Neural progenitor cell (in vitro differentiated cells): ENCODE measurements at regions not wholly inside any gene's neighbourhood (a gene's known extent, or its start where the extent isn't known, plus 50 kb on each side); places are given as distances from the start of the nearest gene placed in this dataset.
"Not testable (repeated sequence)": the region's sequence is repeated elsewhere in the genome, so short reads cannot be mapped to it uniquely, and the experiment has no call there.

ENCODE experiments used
- EZH2phosphoT487 ChIP-seq: fragments of 200-600 bp; sonication (generic); IDR thresholded peaks from 2 replicates; pipeline ENCODE4 v1.6.1; 2017; ENCODE audit warnings: antibody characterized with exemption
- TF ChIP-seq, protein P1 (sequence below): fragments of 200-600 bp; sonication (generic); IDR thresholded peaks from 2 replicates; pipeline ENCODE4 v1.5.1; 2017; ENCODE audit warnings: antibody characterized with exemption, mild to moderate bottlenecking

DNA sequence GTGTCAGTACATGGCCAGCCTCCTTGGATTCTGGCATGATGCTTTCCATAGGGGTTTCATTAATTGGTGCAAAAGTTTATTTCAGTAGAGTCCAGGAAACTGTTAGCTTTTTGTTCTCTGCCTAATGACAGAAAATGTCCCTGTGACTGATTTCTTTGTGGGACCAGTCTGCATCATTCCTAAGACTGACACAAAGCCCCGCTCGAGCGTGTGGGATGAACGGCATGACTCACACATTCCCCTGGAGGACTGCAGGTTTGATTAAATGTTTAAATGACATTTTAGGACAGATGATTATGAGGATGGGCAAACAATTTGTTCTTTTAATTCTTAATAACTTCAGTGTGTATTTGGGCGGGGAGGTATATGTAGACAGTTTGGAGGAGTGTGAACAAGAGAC lies 120.9 kb upstream of the ERV3-1 start:
- TF ChIP-seq, protein P1, sequence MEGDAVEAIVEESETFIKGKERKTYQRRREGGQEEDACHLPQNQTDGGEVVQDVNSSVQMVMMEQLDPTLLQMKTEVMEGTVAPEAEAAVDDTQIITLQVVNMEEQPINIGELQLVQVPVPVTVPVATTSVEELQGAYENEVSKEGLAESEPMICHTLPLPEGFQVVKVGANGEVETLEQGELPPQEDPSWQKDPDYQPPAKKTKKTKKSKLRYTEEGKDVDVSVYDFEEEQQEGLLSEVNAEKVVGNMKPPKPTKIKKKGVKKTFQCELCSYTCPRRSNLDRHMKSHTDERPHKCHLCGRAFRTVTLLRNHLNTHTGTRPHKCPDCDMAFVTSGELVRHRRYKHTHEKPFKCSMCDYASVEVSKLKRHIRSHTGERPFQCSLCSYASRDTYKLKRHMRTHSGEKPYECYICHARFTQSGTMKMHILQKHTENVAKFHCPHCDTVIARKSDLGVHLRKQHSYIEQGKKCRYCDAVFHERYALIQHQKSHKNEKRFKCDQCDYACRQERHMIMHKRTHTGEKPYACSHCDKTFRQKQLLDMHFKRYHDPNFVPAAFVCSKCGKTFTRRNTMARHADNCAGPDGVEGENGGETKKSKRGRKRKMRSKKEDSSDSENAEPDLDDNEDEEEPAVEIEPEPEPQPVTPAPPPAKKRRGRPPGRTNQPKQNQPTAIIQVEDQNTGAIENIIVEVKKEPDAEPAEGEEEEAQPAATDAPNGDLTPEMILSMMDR = not testable (repeated sequence)
- not testable (repeated sequence) for TF ChIP-seq EZH2phosphoT487
